Endothelial cell of umbilical vein (primary cell): ENCODE measurements at regions not wholly inside any gene's neighbourhood (a gene's known extent, or its start where the extent isn't known, plus 50 kb on each side); places are given as distances from the start of the nearest gene placed in this dataset.
A peak's percentile ranks its signal among the peaks of the same experiment; 100 is the strongest.

Source experiments
- BruUV-seq: library from RNA; stranded (reverse); fragments of 400-500 nt; replicated peaks from 2 replicates; lab custom pipeline; 2021; lab: Mats Ljungman, UMichigan
- CTCF ChIA-PET: fragments of 300-600, 350-600 bp; sonication (Branson Sonifier 250); formaldehyde crosslinking; loops from one replicate; lab custom pipeline; 2021; ENCODE audit warnings: antibody characterized with exemption, inconsistent platforms; lab: Charles Lee
- POLR2A ChIA-PET: fragments of 300-600, 350-600 bp; sonication (Branson Sonifier 250); formaldehyde crosslinking; loops from one replicate; lab custom pipeline; 2021; ENCODE audit warnings: antibody characterized with exemption, inconsistent platforms; lab: Charles Lee
- DNase-seq: peaks from one replicate; pipeline ENCODE4 v3.0.0-alpha.2; 2011; ENCODE audit warnings: low read depth, low spot score
- FAIRE-seq: peaks from 2 replicates; lab custom pipeline; 2011; peaks lifted over from hg19 to GRCh38; lab: Jason Lieb, UNC
- H2AFZ ChIP-seq: 2 replicates; pipeline ENCODE4 v1.6.0; 2012; ENCODE audit warnings: low read depth, low read length, control low read depth, inconsistent platforms
- H3K27ac ChIP-seq: 2 replicates; pipeline ENCODE4 v1.5.1; 2011; ENCODE audit warnings: low read depth, mild to moderate bottlenecking, control low read depth, low read length, moderate library complexity; ENCODE audit not compliant: insufficient read depth
- H3K27me3 ChIP-seq, 2 experiments: 2 replicates each; pipeline versions ENCODE4 v1.6.0 to v1.6.1; 2011; ENCODE audit warnings: low read length in 2 of 2, mixed read lengths in 1 of 2; ENCODE audit not compliant: control insufficient read depth in 2 of 2, insufficient read depth in 2 of 2
- H3K36me3 ChIP-seq, 2 experiments: 2 replicates in 1 of 2; 3 replicates in 1 of 2; pipeline ENCODE4 v1.5.1; 2011; ENCODE audit warnings: low read length in 2 of 2, mild to moderate bottlenecking in 1 of 2, moderate library complexity in 1 of 2; ENCODE audit not compliant: control insufficient read depth in 2 of 2, insufficient read depth in 2 of 2; ENCODE audit errors: extremely low read depth in 1 of 2
- H3K4me1 ChIP-seq: 3 replicates; pipeline ENCODE4 v1.5.1; 2011; ENCODE audit warnings: mild to moderate bottlenecking, low read length; ENCODE audit not compliant: control insufficient read depth, insufficient read depth; ENCODE audit errors: extremely low read depth
- H3K4me2 ChIP-seq: 2 replicates; pipeline ENCODE4 v1.6.1; 2011; ENCODE audit warnings: low read length, control low read depth, mixed read lengths; ENCODE audit not compliant: insufficient read depth
- H3K4me3 ChIP-seq, 3 experiments: fragments of 200-600 bp in 1 of 3; sonication (generic), shearing (Covaris generic) in 1 of 3; replicated peaks in 1 of 3; 2 replicates each; pipeline ENCODE4 v1.5.1; 2011 to 2016; ENCODE audit warnings: control low read depth in 3 of 3, low read length in 3 of 3, mild to moderate bottlenecking in 2 of 3, inconsistent platforms in 1 of 3, low read depth in 1 of 3, moderate library complexity in 1 of 3; ENCODE audit not compliant: insufficient read depth in 1 of 3
- H3K79me2 ChIP-seq: 2 replicates; pipeline ENCODE4 v1.6.0; 2012; ENCODE audit warnings: low read length, inconsistent platforms; ENCODE audit not compliant: control insufficient read depth, insufficient read depth
- H3K9ac ChIP-seq: replicated peaks from 2 replicates; pipeline ENCODE3; 2011; ENCODE audit warnings: low read length, control low read depth; ENCODE audit not compliant: insufficient read depth; ENCODE audit errors: extremely low read depth
- H3K9me1 ChIP-seq: replicated peaks from 3 replicates; pipeline ENCODE4 v1.6.0; 2011; ENCODE audit warnings: mild to moderate bottlenecking, low read length; ENCODE audit not compliant: control insufficient read depth, insufficient read depth; ENCODE audit errors: extremely low read depth
- H3K9me3 ChIP-seq: replicated peaks from 2 replicates; pipeline ENCODE4 v1.5.1; 2012; ENCODE audit warnings: low read length, inconsistent platforms; ENCODE audit not compliant: control insufficient read depth, insufficient read depth
- H4K20me1 ChIP-seq: replicated peaks from 2 replicates; pipeline ENCODE3; 2011; ENCODE audit warnings: mild to moderate bottlenecking, low read length; ENCODE audit not compliant: control insufficient read depth, insufficient read depth; ENCODE audit errors: extremely low read depth
- CTCF ChIP-seq, 2 donors: IDR thresholded peaks; 1 replicate in 1 of 2; 2 replicates in 1 of 2; pipeline ENCODE4 v1.5.1; 2011; ENCODE audit warnings: low read length in 2 of 2, mild to moderate bottlenecking in 2 of 2, moderate library complexity in 2 of 2, control low read depth in 1 of 2, inconsistent platforms in 1 of 2, low read depth in 1 of 2; ENCODE audit not compliant: insufficient read depth in 1 of 2; ENCODE audit errors: extremely low read depth in 1 of 2
- EZH2 ChIP-seq: IDR thresholded peaks from 2 replicates; pipeline ENCODE4 v1.6.1; 2012; ENCODE audit warnings: borderline replicate concordance, low read depth, mild to moderate bottlenecking, moderate library complexity, low read length, inconsistent platforms; ENCODE audit not compliant: severe bottlenecking
- FOS ChIP-seq: IDR thresholded peaks from 2 replicates; pipeline ENCODE4 v1.6.1; 2011; ENCODE audit warnings: mild to moderate bottlenecking, low read length, moderate library complexity, borderline replicate concordance; ENCODE audit not compliant: insufficient read depth
- GATA2 ChIP-seq: IDR thresholded peaks from 2 replicates; pipeline ENCODE4 v1.7.0; 2011; ENCODE audit warnings: low read depth, mild to moderate bottlenecking, moderate library complexity, mixed read lengths, low read length; ENCODE audit not compliant: insufficient read length, insufficient read depth
- JUN ChIP-seq: IDR thresholded peaks from 2 replicates; pipeline ENCODE4 v1.6.1; 2011; ENCODE audit warnings: borderline replicate concordance, low read depth; ENCODE audit not compliant: insufficient read length, insufficient read depth
- MAX ChIP-seq: IDR thresholded peaks from 2 replicates; pipeline ENCODE4 v1.6.1; 2011; ENCODE audit not compliant: insufficient read depth, insufficient read length
- MYC ChIP-seq: IDR thresholded peaks from one replicate; pipeline ENCODE4 v1.6.1; 2011; ENCODE audit warnings: mild to moderate bottlenecking, low read depth, low read length
- POLR2A ChIP-seq: IDR thresholded peaks from 2 replicates; pipeline ENCODE4 v1.6.1; 2012; ENCODE audit warnings: low read depth, mild to moderate bottlenecking, control low read depth, low read length
- POLR2AphosphoS5 ChIP-seq: IDR thresholded peaks from 2 replicates; pipeline ENCODE4 v1.6.1; 2012; ENCODE audit warnings: low read depth, mild to moderate bottlenecking, control low read depth, low read length, moderate library complexity; ENCODE audit not compliant: insufficient read depth
- dilution Hi-C: fragments of 300-500 bp; cut with MboI; formaldehyde crosslinking; loops from one replicate; pipeline ENCODE4 v1.15.0; 2019; ENCODE audit warnings: low sequenced_read_pairs; ENCODE audit not compliant: extremely low pct_ligation_motif_present
- intact Hi-C: fragments of 100-400 bp; cut with micrococcal nuclease; formaldehyde crosslinking; loops from one replicate; pipeline ENCODE4 v1.10.0; 2022

DNA sequence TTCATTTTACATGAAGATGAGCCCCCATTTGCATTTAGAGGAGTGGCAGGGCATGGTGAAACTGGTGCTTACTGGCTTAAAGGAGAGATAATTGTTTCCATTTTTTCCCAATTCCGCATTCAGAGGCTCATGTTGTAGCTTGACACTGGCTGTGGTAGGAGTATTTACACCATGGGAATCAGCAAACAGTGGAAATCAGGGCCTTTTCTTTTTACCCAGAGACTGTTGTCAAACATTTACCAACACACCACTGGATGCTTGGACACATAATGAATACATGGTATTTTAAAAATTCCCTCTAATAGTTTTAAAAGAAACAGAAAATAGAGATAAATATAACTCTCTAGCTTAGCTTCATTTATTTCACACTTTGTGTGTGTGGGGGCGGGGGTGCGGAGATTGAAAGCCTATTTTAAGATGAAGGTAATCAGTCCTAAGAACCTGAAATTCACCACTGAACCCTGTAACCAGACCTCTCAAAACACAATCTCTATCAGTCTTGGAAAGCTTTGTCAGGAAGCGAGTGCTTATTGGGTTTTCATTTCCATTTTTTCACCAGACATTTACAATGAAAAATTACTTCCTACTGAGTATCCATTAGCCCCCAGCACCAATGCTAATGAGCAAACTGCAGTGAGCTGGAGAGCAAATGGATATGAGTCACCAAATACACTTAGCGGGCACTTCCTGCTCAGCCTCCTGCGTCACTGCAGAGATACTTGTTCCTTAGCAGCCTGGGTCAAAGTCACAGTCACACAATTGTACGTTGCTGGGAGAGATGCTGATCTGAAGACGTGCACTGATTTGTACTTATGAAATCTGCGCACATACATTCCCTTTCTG lies 532.0 kb downstream of the BCKDHB start:
- DNase-seq (peak; percentile 97), FAIRE-seq (peak; percentile 93)
- Histone ChIP-seq H3K9me3 (no peaks in the 10 kb centered on the region), H3K4me1 (peaks cover 17% of the 10 kb centered on the region), H3K27ac (peak overlapping the region; percentile 94), H3K36me3 (no peaks in the 10 kb centered on the region), H3K9me1 (no peaks in the 10 kb centered on the region), H3K4me2 (peak overlapping the region; percentile 53), H3K79me2 (no peaks in the 10 kb centered on the region), H3K4me3 (no peak overlapping the region), H4K20me1 (no peaks in the 10 kb centered on the region), H2AFZ (peak overlapping the region; percentile 68), H3K27me3 (no peaks in the 10 kb centered on the region), H3K9ac (peak overlapping the region; percentile 54)
- dilution Hi-C loops: no loop called here
- TF ChIP-seq GATA2 (no peak), MYC (no peak), MAX (no peak), FOS (peak; percentile 96), POLR2A (peak; percentile 47), CTCF (IDR thresholded peaks at IDR 0.05; ENCODE audit: extremely low read depth in 1 of 2, insufficient read depth in 1 of 2, low read depth in 1 of 2, low read length in 2 of 2) (no peak), EZH2 (no peak), JUN (peak; percentile 99), POLR2AphosphoS5 (peak; percentile 85)
- intact Hi-C loops: loop anchor here (1.0 kb wide), 3 partner anchors 115 to 1115 kb away; no protein-coding TSS in a partner anchor
- POLR2A ChIA-PET: no interaction called here
- CTCF ChIA-PET: interaction anchor here (1.0 to 2.6 kb wide), 3 partner anchors 10 to 115 kb away, joined by 3 to 8 read pairs (median 5); no protein-coding TSS in a partner anchor
- TSS peak; percentile 97 for BruUV-seq
